Endothelial cell of umbilical vein (primary cell): ENCODE measurements at regions not wholly inside any gene's neighbourhood (a gene's known extent, or its start where the extent isn't known, plus 50 kb on each side); places are given as distances from the start of the nearest gene placed in this dataset.

Source experiments
- BruUV-seq: library from RNA; stranded (reverse); fragments of 400-500 nt; replicated peaks from 2 replicates; lab custom pipeline; 2021; lab: Mats Ljungman, UMichigan
- CTCF ChIA-PET: fragments of 300-600, 350-600 bp; sonication (Branson Sonifier 250); formaldehyde crosslinking; loops from one replicate; lab custom pipeline; 2021; ENCODE audit warnings: antibody characterized with exemption, inconsistent platforms; lab: Charles Lee
- POLR2A ChIA-PET: fragments of 300-600, 350-600 bp; sonication (Branson Sonifier 250); formaldehyde crosslinking; loops from one replicate; lab custom pipeline; 2021; ENCODE audit warnings: antibody characterized with exemption, inconsistent platforms; lab: Charles Lee
- DNase-seq: peaks from one replicate; pipeline ENCODE4 v3.0.0-alpha.2; 2011; ENCODE audit warnings: low read depth, low spot score
- FAIRE-seq: peaks from 2 replicates; lab custom pipeline; 2011; peaks lifted over from hg19 to GRCh38; lab: Jason Lieb, UNC
- H2AFZ ChIP-seq: 2 replicates; pipeline ENCODE4 v1.6.0; 2012; ENCODE audit warnings: low read depth, low read length, control low read depth, inconsistent platforms
- H3K27ac ChIP-seq: 2 replicates; pipeline ENCODE4 v1.5.1; 2011; ENCODE audit warnings: low read depth, mild to moderate bottlenecking, control low read depth, low read length, moderate library complexity; ENCODE audit not compliant: insufficient read depth
- H3K27me3 ChIP-seq, 2 experiments: 2 replicates each; pipeline versions ENCODE4 v1.6.0 to v1.6.1; 2011; ENCODE audit warnings: low read length in 2 of 2, mixed read lengths in 1 of 2; ENCODE audit not compliant: control insufficient read depth in 2 of 2, insufficient read depth in 2 of 2
- H3K36me3 ChIP-seq, 2 experiments: 2 replicates in 1 of 2; 3 replicates in 1 of 2; pipeline ENCODE4 v1.5.1; 2011; ENCODE audit warnings: low read length in 2 of 2, mild to moderate bottlenecking in 1 of 2, moderate library complexity in 1 of 2; ENCODE audit not compliant: control insufficient read depth in 2 of 2, insufficient read depth in 2 of 2; ENCODE audit errors: extremely low read depth in 1 of 2
- H3K4me1 ChIP-seq: 3 replicates; pipeline ENCODE4 v1.5.1; 2011; ENCODE audit warnings: mild to moderate bottlenecking, low read length; ENCODE audit not compliant: control insufficient read depth, insufficient read depth; ENCODE audit errors: extremely low read depth
- H3K4me2 ChIP-seq: 2 replicates; pipeline ENCODE4 v1.6.1; 2011; ENCODE audit warnings: low read length, control low read depth, mixed read lengths; ENCODE audit not compliant: insufficient read depth
- H3K4me3 ChIP-seq, 3 experiments: fragments of 200-600 bp in 1 of 3; sonication (generic), shearing (Covaris generic) in 1 of 3; replicated peaks in 1 of 3; 2 replicates each; pipeline ENCODE4 v1.5.1; 2011 to 2016; ENCODE audit warnings: control low read depth in 3 of 3, low read length in 3 of 3, mild to moderate bottlenecking in 2 of 3, inconsistent platforms in 1 of 3, low read depth in 1 of 3, moderate library complexity in 1 of 3; ENCODE audit not compliant: insufficient read depth in 1 of 3
- H3K79me2 ChIP-seq: 2 replicates; pipeline ENCODE4 v1.6.0; 2012; ENCODE audit warnings: low read length, inconsistent platforms; ENCODE audit not compliant: control insufficient read depth, insufficient read depth
- H3K9ac ChIP-seq: replicated peaks from 2 replicates; pipeline ENCODE3; 2011; ENCODE audit warnings: low read length, control low read depth; ENCODE audit not compliant: insufficient read depth; ENCODE audit errors: extremely low read depth
- H3K9me1 ChIP-seq: replicated peaks from 3 replicates; pipeline ENCODE4 v1.6.0; 2011; ENCODE audit warnings: mild to moderate bottlenecking, low read length; ENCODE audit not compliant: control insufficient read depth, insufficient read depth; ENCODE audit errors: extremely low read depth
- H3K9me3 ChIP-seq: replicated peaks from 2 replicates; pipeline ENCODE4 v1.5.1; 2012; ENCODE audit warnings: low read length, inconsistent platforms; ENCODE audit not compliant: control insufficient read depth, insufficient read depth
- H4K20me1 ChIP-seq: replicated peaks from 2 replicates; pipeline ENCODE3; 2011; ENCODE audit warnings: mild to moderate bottlenecking, low read length; ENCODE audit not compliant: control insufficient read depth, insufficient read depth; ENCODE audit errors: extremely low read depth
- EZH2 ChIP-seq: IDR thresholded peaks from 2 replicates; pipeline ENCODE4 v1.6.1; 2012; ENCODE audit warnings: borderline replicate concordance, low read depth, mild to moderate bottlenecking, moderate library complexity, low read length, inconsistent platforms; ENCODE audit not compliant: severe bottlenecking
- FOS ChIP-seq: IDR thresholded peaks from 2 replicates; pipeline ENCODE4 v1.6.1; 2011; ENCODE audit warnings: mild to moderate bottlenecking, low read length, moderate library complexity, borderline replicate concordance; ENCODE audit not compliant: insufficient read depth
- GATA2 ChIP-seq: IDR thresholded peaks from 2 replicates; pipeline ENCODE4 v1.7.0; 2011; ENCODE audit warnings: low read depth, mild to moderate bottlenecking, moderate library complexity, mixed read lengths, low read length; ENCODE audit not compliant: insufficient read length, insufficient read depth
- JUN ChIP-seq: IDR thresholded peaks from 2 replicates; pipeline ENCODE4 v1.6.1; 2011; ENCODE audit warnings: borderline replicate concordance, low read depth; ENCODE audit not compliant: insufficient read length, insufficient read depth
- MAX ChIP-seq: IDR thresholded peaks from 2 replicates; pipeline ENCODE4 v1.6.1; 2011; ENCODE audit not compliant: insufficient read depth, insufficient read length
- MYC ChIP-seq: IDR thresholded peaks from one replicate; pipeline ENCODE4 v1.6.1; 2011; ENCODE audit warnings: mild to moderate bottlenecking, low read depth, low read length
- POLR2A ChIP-seq: IDR thresholded peaks from 2 replicates; pipeline ENCODE4 v1.6.1; 2012; ENCODE audit warnings: low read depth, mild to moderate bottlenecking, control low read depth, low read length
- POLR2AphosphoS5 ChIP-seq: IDR thresholded peaks from 2 replicates; pipeline ENCODE4 v1.6.1; 2012; ENCODE audit warnings: low read depth, mild to moderate bottlenecking, control low read depth, low read length, moderate library complexity; ENCODE audit not compliant: insufficient read depth
- dilution Hi-C: fragments of 300-500 bp; cut with MboI; formaldehyde crosslinking; loops from one replicate; pipeline ENCODE4 v1.15.0; 2019; ENCODE audit warnings: low sequenced_read_pairs; ENCODE audit not compliant: extremely low pct_ligation_motif_present
- intact Hi-C: fragments of 100-400 bp; cut with micrococcal nuclease; formaldehyde crosslinking; loops from one replicate; pipeline ENCODE4 v1.10.0; 2022
- TF ChIP-seq, protein P1 (sequence below), 2 donors: IDR thresholded peaks; 1 replicate in 1 of 2; 2 replicates in 1 of 2; pipeline ENCODE4 v1.5.1; 2011; ENCODE audit warnings: low read length in 2 of 2, mild to moderate bottlenecking in 2 of 2, moderate library complexity in 2 of 2, control low read depth in 1 of 2, inconsistent platforms in 1 of 2, low read depth in 1 of 2; ENCODE audit not compliant: insufficient read depth in 1 of 2; ENCODE audit errors: extremely low read depth in 1 of 2

DNA sequence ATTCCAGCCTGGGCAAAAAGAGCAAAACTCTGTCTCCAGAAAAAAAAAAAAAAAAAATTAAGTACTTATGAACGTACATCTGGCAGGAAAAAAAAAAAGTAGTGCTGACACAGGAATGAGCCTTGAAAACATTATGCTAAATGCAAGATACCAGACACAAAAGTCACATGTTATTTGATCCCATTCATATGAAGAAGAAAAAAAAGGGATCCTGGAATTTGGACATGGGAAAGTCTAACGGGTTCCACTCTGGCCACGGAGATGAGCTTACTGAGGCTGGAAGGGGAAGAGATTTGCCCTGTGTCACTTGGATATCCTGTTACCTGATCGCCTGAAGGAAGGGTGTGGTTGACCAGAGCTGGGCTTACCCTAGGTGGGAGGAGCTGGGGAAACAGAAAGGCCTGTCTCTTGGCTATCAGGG is 251.9 kb downstream of the PARN start:
- no peak overlapping the region for H3K27ac ChIP-seq
- no peak overlapping the region for H2AFZ ChIP-seq
- TF ChIP-seq, protein P1, sequence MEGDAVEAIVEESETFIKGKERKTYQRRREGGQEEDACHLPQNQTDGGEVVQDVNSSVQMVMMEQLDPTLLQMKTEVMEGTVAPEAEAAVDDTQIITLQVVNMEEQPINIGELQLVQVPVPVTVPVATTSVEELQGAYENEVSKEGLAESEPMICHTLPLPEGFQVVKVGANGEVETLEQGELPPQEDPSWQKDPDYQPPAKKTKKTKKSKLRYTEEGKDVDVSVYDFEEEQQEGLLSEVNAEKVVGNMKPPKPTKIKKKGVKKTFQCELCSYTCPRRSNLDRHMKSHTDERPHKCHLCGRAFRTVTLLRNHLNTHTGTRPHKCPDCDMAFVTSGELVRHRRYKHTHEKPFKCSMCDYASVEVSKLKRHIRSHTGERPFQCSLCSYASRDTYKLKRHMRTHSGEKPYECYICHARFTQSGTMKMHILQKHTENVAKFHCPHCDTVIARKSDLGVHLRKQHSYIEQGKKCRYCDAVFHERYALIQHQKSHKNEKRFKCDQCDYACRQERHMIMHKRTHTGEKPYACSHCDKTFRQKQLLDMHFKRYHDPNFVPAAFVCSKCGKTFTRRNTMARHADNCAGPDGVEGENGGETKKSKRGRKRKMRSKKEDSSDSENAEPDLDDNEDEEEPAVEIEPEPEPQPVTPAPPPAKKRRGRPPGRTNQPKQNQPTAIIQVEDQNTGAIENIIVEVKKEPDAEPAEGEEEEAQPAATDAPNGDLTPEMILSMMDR (IDR thresholded peaks at IDR 0.05; ENCODE audit: extremely low read depth in 1 of 2, insufficient read depth in 1 of 2, low read depth in 1 of 2, low read length in 2 of 2) = no peak
- TF ChIP-seq MAX (no peak), EZH2 (no peak)
- BruUV-seq = no TSS peak
- FAIRE-seq (no peak), DNase-seq (no peak)
- H3K9me1 ChIP-seq = no peaks in the 10 kb centered on the region
- H3K9ac ChIP-seq = no peak overlapping the region
- no peaks in the 10 kb centered on the region for H3K9me3 ChIP-seq
- ChIA-PET POLR2A (interaction anchor here (0.6 kb wide), 1 partner anchor 1853 kb away, joined by 6 read pairs; no protein-coding TSS in a partner anchor), CTCF (interaction anchor here (1.3 to 1.4 kb wide), 2 partner anchors 10 to 151 kb away, joined by 3 read pairs; no protein-coding TSS in a partner anchor)
- no peaks in the 10 kb centered on the region for H3K36me3 ChIP-seq
- intact Hi-C loops = no loop called here
- no peaks in the 10 kb centered on the region for H3K27me3 ChIP-seq
- no peak overlapping the region for H3K4me3 ChIP-seq
- no peaks in the 10 kb centered on the region for H3K4me1 ChIP-seq
- no peaks in the 10 kb centered on the region for H4K20me1 ChIP-seq
- no peak overlapping the region for H3K4me2 ChIP-seq
- H3K79me2 ChIP-seq = no peaks in the 10 kb centered on the region
- dilution Hi-C loops = no loop called here

GRCh38 chr16:14377326-14377725 is 252.7 kb downstream of the PARN start:
- ChIA-PET POLR2A (no interaction called here), CTCF (no interaction called here)
- no peaks in the 10 kb centered on the region for H3K9me3 ChIP-seq
- no peak overlapping the region for H2AFZ ChIP-seq
- FAIRE-seq (no peak), DNase-seq (no peak)
- H3K4me1 ChIP-seq = no peaks in the 10 kb centered on the region
- H3K36me3 ChIP-seq = no peaks in the 10 kb centered on the region
- no peak overlapping the region for H3K4me2 ChIP-seq
- H3K79me2 ChIP-seq = no peaks in the 10 kb centered on the region
- H3K27ac ChIP-seq = no peak overlapping the region
- H3K4me3 ChIP-seq = no peak overlapping the region
- H3K27me3 ChIP-seq = no peaks in the 10 kb centered on the region
- no peaks in the 10 kb centered on the region for H3K9me1 ChIP-seq
- dilution Hi-C loops (no loop called here), intact Hi-C loops (no loop called here)
- TF ChIP-seq EZH2 = no peak
- TF ChIP-seq POLR2A = no peak
- TF ChIP-seq MYC = no peak
- no peak for TF ChIP-seq POLR2AphosphoS5
- TF ChIP-seq FOS = no peak
- TF ChIP-seq JUN = no peak
- no peak for TF ChIP-seq MAX
- TF ChIP-seq GATA2 = no peak
- TF ChIP-seq, protein P1 (IDR thresholded peaks at IDR 0.05; ENCODE audit: extremely low read depth in 1 of 2, insufficient read depth in 1 of 2, low read depth in 1 of 2, low read length in 2 of 2) = no peak
- no peaks in the 10 kb centered on the region for H4K20me1 ChIP-seq
- no TSS peak for BruUV-seq
- H3K9ac ChIP-seq = no peak overlapping the region
